GM10266 (cell line): ENCODE measurements at regions not wholly inside any gene's neighbourhood (a gene's known extent, or its start where the extent isn't known, plus 50 kb on each side); places are given as distances from the start of the nearest gene placed in this dataset.

ENCODE experiments used
- DNase-seq: peaks from one replicate; pipeline ENCODE4 v3.0.0; 2012; ENCODE audit errors: extremely low spot score
- CTCF ChIP-seq: IDR thresholded peaks from 2 replicates; pipeline ENCODE4 v1.5.1; 2012; ENCODE audit warnings: mild to moderate bottlenecking, low read depth; ENCODE audit not compliant: control insufficient read depth, insufficient read depth; ENCODE audit errors: missing control alignments

- no peak for DNase-seq
- no peak for TF ChIP-seq CTCF
Observed at GRCh38 chr5:173735691-173736090, 119.2 kb upstream of the BOD1 start.

GRCh38 chr5:173736374-173736773 is 119.9 kb upstream of the BOD1 start:
- no peak for TF ChIP-seq CTCF
- no peak for DNase-seq

GRCh38 chr5:173736923-173737412 is 120.5 kb upstream of the BOD1 start:
- DNase-seq: peak; percentile 68
- no peak for TF ChIP-seq CTCF

GRCh38 chr5:173739741-173740140 is 123.3 kb upstream of the BOD1 start:
- no peak for TF ChIP-seq CTCF
- DNase-seq: no peak

GRCh38 chr5:173740400-173740799 is 124.0 kb upstream of the BOD1 start:
- DNase-seq: no peak
- TF ChIP-seq CTCF: no peak

GRCh38 chr5:173741087-173741486 is 124.6 kb upstream of the BOD1 start:
- TF ChIP-seq CTCF: no peak
- no peak for DNase-seq

- DNase-seq: no peak
- no peak for TF ChIP-seq CTCF
Observed at GRCh38 chr5:173741729-173742431, 125.4 kb upstream of the BOD1 start.
